SK-N-MC (cell line): ENCODE measurements at regions not wholly inside any gene's neighbourhood (a gene's known extent, or its start where the extent isn't known, plus 50 kb on each side); places are given as distances from the start of the nearest gene placed in this dataset.

Experiments used
- EZH2 ChIP-seq: fragments of 200-600 bp; sonication (generic); IDR thresholded peaks from one replicate; pipeline ENCODE4 v1.6.1; 2017; ENCODE audit warnings: antibody characterized with exemption
- POLR2AphosphoS5 ChIP-seq: IDR thresholded peaks from 2 replicates; pipeline ENCODE4 v1.6.1; 2012; ENCODE audit warnings: mild to moderate bottlenecking, low read depth, low read length, borderline replicate concordance

DNA sequence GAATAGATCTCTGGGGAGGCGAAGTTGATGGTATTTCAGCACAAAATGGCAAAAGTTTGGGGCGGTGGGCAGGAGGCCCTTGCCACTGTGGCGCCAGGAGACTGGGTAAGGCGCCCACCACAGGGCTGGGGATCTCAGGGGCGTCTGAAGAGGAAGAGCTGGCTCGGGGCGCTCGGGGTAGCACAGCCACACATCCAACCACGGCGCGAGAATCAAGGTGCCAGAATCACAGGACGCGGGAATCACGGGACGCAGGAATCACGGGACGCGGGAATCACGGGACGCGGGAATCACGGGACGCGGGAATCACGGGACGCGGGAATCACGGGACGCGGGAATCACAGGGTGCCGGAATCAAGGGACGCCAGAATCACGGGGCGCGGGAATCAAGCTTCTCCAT is 174.4 kb downstream of the TMEM18 start:
- TF ChIP-seq EZH2: no peak
- TF ChIP-seq POLR2AphosphoS5: no peak
